ENCODE measurements at regions not wholly inside any gene's neighbourhood (a gene's known extent, or its start where the extent isn't known, plus 50 kb on each side); places are given as distances from the start of the nearest gene placed in this dataset.

DNA sequence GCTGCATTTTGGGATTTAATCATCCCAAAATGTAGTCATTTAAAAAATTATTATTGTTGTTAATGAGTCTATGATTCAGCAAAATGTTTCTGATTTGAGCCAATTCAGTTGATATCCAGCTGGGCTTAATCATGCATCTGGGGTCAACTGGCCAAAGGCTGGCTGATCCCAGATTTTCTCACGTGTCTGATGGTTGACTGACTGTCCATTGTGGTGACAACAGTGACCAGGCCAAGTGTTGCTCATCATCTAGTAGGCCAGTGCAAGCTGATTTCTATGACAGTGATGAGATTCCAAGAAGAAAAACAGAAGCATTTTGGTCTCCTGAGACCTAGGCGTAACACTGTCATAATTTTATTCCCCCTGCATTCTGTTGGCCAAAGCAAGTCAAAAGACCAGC, 80.1 kb upstream of the ZC3H11B start:
- DNase-seq (ENCODE audit: low spot score) = no peak
- in situ Hi-C loops (cut with MboI; ENCODE audit: low sequenced_read_pairs, unreplicated experiment) = no loop called here
- TF ChIP-seq, protein P1, sequence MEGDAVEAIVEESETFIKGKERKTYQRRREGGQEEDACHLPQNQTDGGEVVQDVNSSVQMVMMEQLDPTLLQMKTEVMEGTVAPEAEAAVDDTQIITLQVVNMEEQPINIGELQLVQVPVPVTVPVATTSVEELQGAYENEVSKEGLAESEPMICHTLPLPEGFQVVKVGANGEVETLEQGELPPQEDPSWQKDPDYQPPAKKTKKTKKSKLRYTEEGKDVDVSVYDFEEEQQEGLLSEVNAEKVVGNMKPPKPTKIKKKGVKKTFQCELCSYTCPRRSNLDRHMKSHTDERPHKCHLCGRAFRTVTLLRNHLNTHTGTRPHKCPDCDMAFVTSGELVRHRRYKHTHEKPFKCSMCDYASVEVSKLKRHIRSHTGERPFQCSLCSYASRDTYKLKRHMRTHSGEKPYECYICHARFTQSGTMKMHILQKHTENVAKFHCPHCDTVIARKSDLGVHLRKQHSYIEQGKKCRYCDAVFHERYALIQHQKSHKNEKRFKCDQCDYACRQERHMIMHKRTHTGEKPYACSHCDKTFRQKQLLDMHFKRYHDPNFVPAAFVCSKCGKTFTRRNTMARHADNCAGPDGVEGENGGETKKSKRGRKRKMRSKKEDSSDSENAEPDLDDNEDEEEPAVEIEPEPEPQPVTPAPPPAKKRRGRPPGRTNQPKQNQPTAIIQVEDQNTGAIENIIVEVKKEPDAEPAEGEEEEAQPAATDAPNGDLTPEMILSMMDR (IDR thresholded peaks at IDR 0.05; ENCODE audit: borderline replicate concordance, control extremely low read depth, extremely low read depth, insufficient read depth, missing control alignments) = no peak

DNA sequence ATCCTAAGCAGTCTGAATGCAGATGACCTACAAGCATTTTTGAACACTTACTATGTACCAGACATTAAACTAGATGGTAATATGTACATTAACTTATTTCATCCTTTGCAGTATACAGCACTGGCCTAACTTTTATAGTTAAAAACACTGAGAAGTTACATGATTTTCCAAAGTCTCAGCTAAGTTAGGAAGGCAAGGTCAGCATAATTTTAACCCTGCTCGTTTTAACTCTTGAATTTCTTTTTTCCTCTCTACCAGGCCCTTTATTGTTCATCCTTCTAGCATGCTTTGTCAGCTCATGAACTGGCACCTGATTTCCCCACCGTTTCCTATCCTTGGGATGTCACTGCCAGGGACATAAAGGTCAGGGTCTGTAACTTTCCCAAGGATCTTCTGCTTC, 76.9 kb upstream of the ZC3H11B start:
- in situ Hi-C loops (cut with MboI; ENCODE audit: low sequenced_read_pairs, unreplicated experiment) = no loop called here
- no peak for DNase-seq (ENCODE audit: low spot score)
- TF ChIP-seq, protein P1 (IDR thresholded peaks at IDR 0.05; ENCODE audit: borderline replicate concordance, control extremely low read depth, extremely low read depth, insufficient read depth, missing control alignments) = no peak

GRCh38 chr1:219687779-219688178, 74.9 kb upstream of the ZC3H11B start:
- TF ChIP-seq, protein P1 (IDR thresholded peaks at IDR 0.05; ENCODE audit: borderline replicate concordance, control extremely low read depth, extremely low read depth, insufficient read depth, missing control alignments) = no peak
- DNase-seq (ENCODE audit: low spot score) = no peak
- in situ Hi-C loops (cut with MboI; ENCODE audit: low sequenced_read_pairs, unreplicated experiment) = no loop called here

- in situ Hi-C loops (cut with MboI; ENCODE audit: low sequenced_read_pairs, unreplicated experiment) = no loop called here
- TF ChIP-seq, protein P1 (IDR thresholded peaks at IDR 0.05; ENCODE audit: borderline replicate concordance, control extremely low read depth, extremely low read depth, insufficient read depth, missing control alignments) = no peak
- no peak for DNase-seq (ENCODE audit: low spot score)
These were observed 73.3 kb upstream of the ZC3H11B start for GRCh38 chr1:219686171-219686570.

DNA sequence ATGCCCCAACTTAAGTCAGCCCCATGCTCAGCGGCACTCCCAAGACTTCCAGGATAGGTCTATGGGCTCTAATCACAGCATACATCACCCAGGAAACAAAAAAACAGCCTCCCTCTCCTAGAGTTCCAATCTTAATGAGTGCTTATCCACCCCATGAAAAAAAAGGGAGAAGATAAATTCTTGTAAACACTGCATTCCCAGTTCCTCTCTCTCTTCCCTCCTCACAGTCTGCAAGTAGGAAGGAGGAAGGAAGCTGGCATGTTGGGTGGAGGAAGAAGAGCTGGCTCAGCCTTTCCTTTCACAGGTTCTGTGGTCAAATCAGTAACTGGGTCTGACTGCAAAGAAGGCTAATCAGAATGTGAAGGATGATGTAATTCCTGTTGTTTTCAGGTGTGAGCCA, 69.9 kb upstream of the ZC3H11B start:
- in situ Hi-C loops (cut with MboI; ENCODE audit: low sequenced_read_pairs, unreplicated experiment) = no loop called here
- no peak for DNase-seq (ENCODE audit: low spot score)
- TF ChIP-seq, protein P1 (IDR thresholded peaks at IDR 0.05; ENCODE audit: borderline replicate concordance, control extremely low read depth, extremely low read depth, insufficient read depth, missing control alignments) = no peak

DNA sequence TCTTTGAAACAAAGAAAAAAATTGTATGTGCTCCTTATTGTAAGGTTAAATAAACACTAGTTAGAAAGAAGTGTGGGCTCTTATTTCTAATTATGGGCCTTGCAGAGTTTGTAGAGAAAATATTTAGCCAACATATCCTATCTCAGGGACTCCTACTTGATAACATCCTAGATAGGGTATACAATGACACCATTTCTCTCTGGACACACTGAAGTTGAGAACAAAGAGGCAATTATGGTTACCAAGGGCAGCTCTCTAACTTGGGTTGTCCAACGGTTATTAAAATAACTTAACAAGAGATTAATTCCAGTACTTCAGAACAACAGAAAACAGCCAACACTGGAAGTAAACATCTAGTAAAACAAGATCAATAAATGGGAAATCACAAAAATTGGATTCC, 69.0 kb upstream of the ZC3H11B start:
- TF ChIP-seq, protein P1 (IDR thresholded peaks at IDR 0.05; ENCODE audit: borderline replicate concordance, control extremely low read depth, extremely low read depth, insufficient read depth, missing control alignments) = no peak
- DNase-seq (ENCODE audit: low spot score) = no peak
- in situ Hi-C loops (cut with MboI; ENCODE audit: low sequenced_read_pairs, unreplicated experiment) = no loop called here
